ENCODE measurements at regions not wholly inside any gene's neighbourhood (a gene's known extent, or its start where the extent isn't known, plus 50 kb on each side); places are given as distances from the start of the nearest gene placed in this dataset.

DNA sequence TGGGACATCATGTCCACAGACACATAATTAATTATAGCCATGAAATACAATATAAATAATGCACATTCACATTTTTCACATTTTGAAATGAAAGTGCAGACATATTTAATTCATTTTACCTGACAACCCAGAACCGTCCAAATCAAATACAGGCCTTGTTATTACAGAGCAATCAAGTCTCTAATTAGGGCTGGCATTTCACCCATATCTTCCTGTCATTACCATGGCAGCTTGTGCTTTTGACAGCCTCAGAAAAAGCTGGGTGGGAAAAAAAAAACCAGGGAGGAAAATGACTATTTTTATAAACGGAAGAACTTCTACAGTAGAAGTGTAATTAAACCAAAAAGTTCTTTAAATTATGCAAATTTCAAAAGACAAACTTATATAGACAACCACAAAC lies 436.4 kb downstream of the FBXO15 start:
- no peak overlapping the region for H3K27ac Mint-ChIP-seq
- DNase-seq = no peak

More for the DNA sequence above, 436.4 kb downstream of the FBXO15 start:
- Mint-ChIP-seq H3K4me1 (no peaks in the 10 kb centered on the region), H3K36me3 (ENCODE audit: insufficient read depth in 1 of 3, low read depth in 3 of 3) (no peaks in the 10 kb centered on the region; a peak in 2 of 7 replicates), H3K4me3 (no peak overlapping the region), H3K27me3 (ENCODE audit: low read depth) (no peaks in the 10 kb centered on the region), H3K9me3 (no peaks in the 10 kb centered on the region; a peak in 1 of 5 replicates)
- Histone ChIP-seq H2BK20ac (ENCODE audit: low read depth, low read length, poor library complexity, severe bottlenecking) (no peak overlapping the region), H4K20me1 (ENCODE audit: control insufficient read depth, insufficient read depth, insufficient read length) (no peaks in the 10 kb centered on the region), H2BK120ac (ENCODE audit: low read depth, low read length, poor library complexity, severe bottlenecking) (no peak overlapping the region), H2AK5ac (ENCODE audit: insufficient read length, low read length) (no peak overlapping the region), H3K23me2 (ENCODE audit: insufficient read length, low read depth, low read length, poor library complexity, severe bottlenecking) (no peaks in the 10 kb centered on the region), H3T11ph (ENCODE audit: low read length) (no peak overlapping the region), H4K91ac (ENCODE audit: insufficient read length, low read depth, low read length) (no peak overlapping the region), H3K79me1 (ENCODE audit: insufficient read depth, low read depth, low read length, poor library complexity, severe bottlenecking) (no peaks in the 10 kb centered on the region), H3K14ac (ENCODE audit: insufficient read depth, low read length) (no peak overlapping the region), H3K9me3 (ENCODE audit: control insufficient read depth, low read depth, low read length) (no peaks in the 10 kb centered on the region), H3K56ac (ENCODE audit: insufficient read length, low read depth, low read length) (no peak overlapping the region), H2BK15ac (ENCODE audit: low read depth, low read length) (no peak overlapping the region), H3K27me3 (ENCODE audit: insufficient read depth, low read length) (no peaks in the 10 kb centered on the region), H2AFZ (ENCODE audit: low read length) (no peak overlapping the region), H3K4me2 (ENCODE audit: insufficient read depth, insufficient read length, low read length) (no peak overlapping the region), H3K4ac (ENCODE audit: low read depth, low read length) (no peak overlapping the region), H3K18ac (ENCODE audit: insufficient read length, low read depth, low read length) (no peak overlapping the region), H3K4me1 (ENCODE audit: insufficient read depth, low read length) (no peaks in the 10 kb centered on the region), H3K79me2 (ENCODE audit: insufficient read depth, low read length) (no peaks in the 10 kb centered on the region), H2BK5ac (ENCODE audit: insufficient read length, low read length) (no peak overlapping the region), H2BK12ac (ENCODE audit: insufficient read length, low read depth, low read length) (no peak overlapping the region), H3K9ac (ENCODE audit: extremely low read depth, insufficient read length, low read length) (no peak overlapping the region), H3K27ac (ENCODE audit: insufficient read length, low read depth, low read length) (no peak overlapping the region), H3K23ac (ENCODE audit: insufficient read length, low read depth, low read length) (no peak overlapping the region), H4K8ac (replicated peaks; ENCODE audit: insufficient read length, low read depth, low read length) (no peak overlapping the region), H4K5ac (ENCODE audit: insufficient read length, low read depth, low read length) (no peak overlapping the region)
- WGBS (ENCODE audit: extremely low coverage, insufficient read length, low lambda C conversion rate) = no CpG with 5 or more reads among the region's 2 CpGs
- TF ChIP-seq, protein P1, sequence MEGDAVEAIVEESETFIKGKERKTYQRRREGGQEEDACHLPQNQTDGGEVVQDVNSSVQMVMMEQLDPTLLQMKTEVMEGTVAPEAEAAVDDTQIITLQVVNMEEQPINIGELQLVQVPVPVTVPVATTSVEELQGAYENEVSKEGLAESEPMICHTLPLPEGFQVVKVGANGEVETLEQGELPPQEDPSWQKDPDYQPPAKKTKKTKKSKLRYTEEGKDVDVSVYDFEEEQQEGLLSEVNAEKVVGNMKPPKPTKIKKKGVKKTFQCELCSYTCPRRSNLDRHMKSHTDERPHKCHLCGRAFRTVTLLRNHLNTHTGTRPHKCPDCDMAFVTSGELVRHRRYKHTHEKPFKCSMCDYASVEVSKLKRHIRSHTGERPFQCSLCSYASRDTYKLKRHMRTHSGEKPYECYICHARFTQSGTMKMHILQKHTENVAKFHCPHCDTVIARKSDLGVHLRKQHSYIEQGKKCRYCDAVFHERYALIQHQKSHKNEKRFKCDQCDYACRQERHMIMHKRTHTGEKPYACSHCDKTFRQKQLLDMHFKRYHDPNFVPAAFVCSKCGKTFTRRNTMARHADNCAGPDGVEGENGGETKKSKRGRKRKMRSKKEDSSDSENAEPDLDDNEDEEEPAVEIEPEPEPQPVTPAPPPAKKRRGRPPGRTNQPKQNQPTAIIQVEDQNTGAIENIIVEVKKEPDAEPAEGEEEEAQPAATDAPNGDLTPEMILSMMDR (conservative IDR thresholded peaks at IDR 0.05) = no peak

All from H9 (cell line).